22Rv1 (cell line): ENCODE measurements at regions not wholly inside any gene's neighbourhood (a gene's known extent, or its start where the extent isn't known, plus 50 kb on each side); places are given as distances from the start of the nearest gene placed in this dataset.

Experiments used
- CTCF ChIP-seq: fragments of 450-650 bp; IDR thresholded peaks from 2 replicates; pipeline ENCODE4 v1.5.1; 2017; ENCODE audit warnings: mild to moderate bottlenecking
- ZFX ChIP-seq: fragments of 450-650 bp; IDR thresholded peaks from 2 replicates; pipeline ENCODE4 v1.6.1; 2017; ENCODE audit warnings: antibody characterized with exemption, borderline replicate concordance

GRCh38 chr14:85897808-85898207, 367.9 kb downstream of the FLRT2 start:
- TF ChIP-seq CTCF (no peak), ZFX (no peak)
